SK-MEL-5 (cell line): ENCODE measurements at regions not wholly inside any gene's neighbourhood (a gene's known extent, or its start where the extent isn't known, plus 50 kb on each side); places are given as distances from the start of the nearest gene placed in this dataset.
A peak's percentile ranks its signal among the peaks of the same experiment; 100 is the strongest.

Source experiments
- DNase-seq: peaks from one replicate; pipeline ENCODE4 v3.0.0-alpha.2; 2016; ENCODE audit warnings: low read depth, low spot score
- in situ Hi-C: cut with HindIII; loops from 2 replicates; pipeline ENCODE4 v1.10.0; 2016; ENCODE audit warnings: low sequenced_read_pairs, high pct_unique_total_duplicates, low pct_unique_long_range_greater_than_20kb

- in situ Hi-C loops, result no loop called here
- no peak for DNase-seq
These were observed 101.0 kb upstream of the C3orf80 start for GRCh38 chr3:160124224-160124623.

DNA sequence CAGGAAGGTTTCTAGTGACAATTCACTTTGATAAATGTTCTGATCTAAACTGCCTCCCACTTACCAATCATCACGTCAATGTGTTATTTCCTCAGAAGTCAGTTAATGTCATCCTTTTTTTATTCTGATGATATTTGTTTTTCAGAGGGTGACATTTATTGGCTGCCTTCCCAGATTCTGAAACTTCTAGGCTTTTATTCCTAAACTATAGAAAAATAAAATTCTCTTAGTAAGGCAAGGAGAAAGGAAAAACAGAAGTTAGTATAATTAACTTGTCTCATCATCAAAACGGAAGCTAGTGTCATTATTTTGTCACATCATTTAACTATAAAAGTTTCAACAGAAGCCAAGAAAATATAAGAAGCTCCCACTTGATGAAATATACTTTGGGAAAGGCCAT, 100.0 kb upstream of the C3orf80 start:
- in situ Hi-C loops, result no loop called here
- no peak for DNase-seq

DNA sequence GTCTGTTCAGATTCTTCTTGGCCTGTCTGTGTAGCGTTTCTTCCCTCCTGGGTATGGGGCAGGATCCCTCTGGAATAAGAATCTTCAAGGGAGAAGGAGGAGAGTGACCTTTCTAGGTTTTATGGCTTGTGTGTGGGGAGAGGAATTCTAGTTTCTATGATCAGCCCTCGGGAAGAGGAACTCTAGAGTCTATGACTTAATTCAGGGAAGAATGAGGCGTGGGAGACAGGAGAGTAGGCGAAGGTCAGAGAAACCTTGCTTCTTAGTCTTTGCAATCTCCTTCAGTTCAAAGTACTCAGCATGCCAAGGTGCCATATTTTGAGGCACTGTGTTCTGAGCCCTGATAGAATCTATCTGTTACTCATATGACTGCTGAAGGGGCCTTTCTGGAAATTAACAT, 99.2 kb upstream of the C3orf80 start:
- in situ Hi-C loops, result no loop called here

DNA sequence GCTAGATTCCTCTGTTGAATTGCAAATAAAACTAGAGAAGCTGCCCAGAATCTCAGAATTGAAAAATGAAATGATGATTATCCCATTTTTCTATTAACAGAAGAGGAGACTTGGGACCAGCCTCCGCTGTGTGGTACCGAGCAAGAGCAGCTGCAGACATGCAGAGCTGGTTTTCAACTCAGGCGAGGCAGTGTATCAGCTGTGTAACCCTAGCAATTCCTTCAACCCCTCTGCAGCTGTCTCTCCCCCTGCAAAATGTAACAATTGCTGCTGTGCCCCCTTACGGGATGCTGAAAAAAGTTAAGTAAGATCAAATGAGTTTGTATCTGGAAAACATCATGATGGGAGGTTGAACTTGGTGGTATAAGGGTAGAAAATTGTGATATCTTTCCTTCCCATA, 98.5 kb upstream of the C3orf80 start:
- in situ Hi-C loops, result no loop called here

More for the DNA sequence above, 99.2 kb upstream of the C3orf80 start:
- DNase-seq, result no peak

DNA sequence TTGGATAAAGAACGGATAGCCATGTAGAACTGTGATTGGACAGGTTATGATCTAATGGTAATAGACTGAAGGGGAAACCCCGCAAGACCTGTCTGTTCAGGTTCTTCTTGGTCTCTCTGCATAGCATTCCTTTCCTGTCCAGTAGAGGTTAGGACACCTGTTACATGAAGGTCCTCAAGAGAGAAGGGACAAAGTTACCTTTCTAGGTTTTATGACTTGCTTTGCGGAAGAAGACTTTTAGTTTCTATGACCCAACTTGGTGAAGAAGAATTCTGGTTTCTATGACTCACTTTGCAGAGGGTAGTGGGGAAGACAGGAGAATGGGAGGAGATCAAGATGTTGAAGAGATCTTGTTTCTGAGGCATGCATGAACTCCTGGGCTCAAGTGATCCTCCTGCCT, 97.9 kb upstream of the C3orf80 start:
- in situ Hi-C loops, result no loop called here
- DNase-seq, result no peak

More for the DNA sequence above, 98.5 kb upstream of the C3orf80 start:
- DNase-seq, result no peak

GRCh38 chr3:160128056-160128455, 97.2 kb upstream of the C3orf80 start:
- in situ Hi-C loops, result no loop called here
- no peak for DNase-seq

- in situ Hi-C loops, result no loop called here
- peak; percentile 20 for DNase-seq
These were observed 95.7 kb upstream of the C3orf80 start for GRCh38 chr3:160129459-160130061.

- in situ Hi-C loops, result no loop called here
- no peak for DNase-seq
These were observed 95.2 kb upstream of the C3orf80 start for GRCh38 chr3:160130071-160130470.

DNA sequence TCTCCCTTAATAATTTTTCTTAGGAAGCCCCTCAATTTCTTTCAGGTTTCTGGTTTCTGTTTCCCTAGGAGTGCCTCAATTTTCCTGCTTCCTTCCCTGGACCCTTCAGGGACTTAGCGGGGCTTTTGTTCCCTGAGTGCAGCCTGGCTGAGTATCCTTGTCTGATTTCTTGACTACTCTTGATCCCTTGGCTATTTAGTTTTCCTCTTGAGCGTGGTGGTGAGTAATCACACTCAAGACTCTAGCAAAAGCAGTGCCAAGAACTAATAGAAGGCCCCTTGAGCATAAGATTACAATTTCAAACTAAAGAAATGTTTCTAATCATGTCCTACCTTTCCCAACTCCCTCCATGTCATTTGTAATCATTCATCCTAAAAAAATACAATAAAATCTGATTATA, 94.3 kb upstream of the C3orf80 start:
- DNase-seq, result no peak
- in situ Hi-C loops, result no loop called here

DNA sequence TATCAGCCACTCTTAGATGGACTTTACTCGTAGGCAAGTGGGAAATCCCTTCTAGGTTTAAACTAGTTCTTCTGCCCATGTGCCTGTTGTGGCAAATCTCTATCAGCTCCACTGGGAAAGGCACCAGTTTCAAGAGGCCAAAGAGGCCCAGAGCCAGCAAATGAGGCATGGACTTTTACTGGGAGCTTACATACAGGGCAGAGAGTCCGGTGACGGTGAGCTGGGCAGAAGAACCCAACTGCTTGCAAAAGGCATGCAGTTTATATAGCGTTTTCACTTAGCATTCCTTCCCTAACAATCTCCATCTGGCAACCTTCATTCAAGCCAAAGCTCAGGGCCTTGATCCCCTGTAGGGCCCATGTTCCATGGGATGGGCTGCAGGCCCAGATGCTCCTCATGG, 93.0 kb upstream of the C3orf80 start:
- in situ Hi-C loops, result no loop called here
- DNase-seq, result no peak

- in situ Hi-C loops, result no loop called here
- DNase-seq, result peak; percentile 24
These were observed 91.5 kb upstream of the C3orf80 start for GRCh38 chr3:160133757-160134156.

DNA sequence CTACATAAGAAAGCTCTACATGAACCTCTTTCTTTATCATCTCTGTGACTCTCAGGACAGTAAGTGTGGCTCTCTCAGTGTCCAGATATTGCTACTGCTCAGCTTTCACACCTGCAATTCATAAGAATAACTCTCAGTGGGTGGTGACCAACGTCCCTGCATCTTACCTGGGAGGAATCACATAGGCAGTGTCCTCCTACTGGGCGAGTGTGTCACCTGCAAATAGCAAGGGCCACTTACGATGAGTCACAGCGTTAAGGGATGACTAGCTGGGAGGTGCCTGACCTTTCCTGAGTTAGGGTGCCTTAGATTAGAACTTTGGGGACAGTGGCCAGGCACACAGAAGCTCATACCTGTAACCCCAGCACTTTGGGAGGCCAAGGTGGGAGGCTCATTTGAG, 90.8 kb upstream of the C3orf80 start:
- in situ Hi-C loops, result no loop called here
- DNase-seq, result no peak

DNA sequence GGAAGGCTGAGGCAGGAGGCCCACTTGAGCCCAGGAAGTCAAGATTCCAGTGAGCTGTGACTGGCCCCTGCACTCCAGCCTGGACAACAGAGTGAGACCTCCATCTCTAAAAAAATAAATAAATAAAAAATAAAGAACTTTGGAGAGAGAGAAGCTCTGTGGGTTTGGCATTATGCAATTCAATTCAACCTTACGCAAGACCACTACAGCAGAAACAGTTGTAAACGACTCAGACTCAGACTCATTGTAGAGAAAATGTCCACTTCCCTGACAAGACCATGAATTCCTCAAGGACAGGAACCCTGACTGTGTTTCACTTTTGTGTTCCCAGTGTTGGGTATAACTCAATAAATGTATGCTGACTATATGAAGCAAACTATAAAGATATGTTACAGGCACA, 90.3 kb upstream of the C3orf80 start:
- in situ Hi-C loops, result no loop called here
- DNase-seq, result no peak

DNA sequence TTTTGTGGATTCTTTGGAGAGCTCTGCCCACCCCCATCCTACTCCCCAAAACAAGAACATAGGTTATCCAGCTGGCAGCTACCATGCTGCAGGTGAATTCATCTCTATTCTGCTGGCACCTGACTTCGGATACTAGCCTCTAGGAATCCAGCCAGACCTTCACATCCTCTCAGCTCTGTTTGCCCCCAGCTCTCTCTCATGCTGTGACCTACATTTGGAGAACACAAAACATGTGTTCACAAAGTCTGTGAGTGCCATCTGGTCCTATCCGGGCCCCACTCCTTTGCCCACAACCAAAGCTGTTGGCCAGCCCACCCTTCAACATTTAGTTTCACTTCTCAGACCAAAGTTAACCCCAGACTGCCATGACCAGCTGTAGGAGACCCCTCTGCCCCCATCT, 89.4 kb upstream of the C3orf80 start:
- no peak for DNase-seq
- in situ Hi-C loops, result no loop called here

- DNase-seq, result no peak
- in situ Hi-C loops, result no loop called here
These were observed 88.8 kb upstream of the C3orf80 start for GRCh38 chr3:160136421-160136820.

- in situ Hi-C loops, result no loop called here
- no peak for DNase-seq
These were observed 85.9 kb upstream of the C3orf80 start for GRCh38 chr3:160139291-160139690.

GRCh38 chr3:160140756-160141155, 84.5 kb upstream of the C3orf80 start:
- in situ Hi-C loops, result no loop called here
- DNase-seq, result no peak

- DNase-seq, result peak; percentile 43
- in situ Hi-C loops, result no loop called here
These were observed 83.6 kb upstream of the C3orf80 start for GRCh38 chr3:160141485-160142185.

- in situ Hi-C loops, result no loop called here
- DNase-seq, result no peak
These were observed 81.7 kb upstream of the C3orf80 start for GRCh38 chr3:160143482-160143881.
